Natural killer cell (primary cell): ENCODE measurements at regions not wholly inside any gene's neighbourhood (a gene's known extent, or its start where the extent isn't known, plus 50 kb on each side); places are given as distances from the start of the nearest gene placed in this dataset.

Experiments
- ATAC-seq, 3 donors: fragments of 150-1000 bp in 2 of 3; fragments of 200-7000 bp in 1 of 3; cut with Tn5 transposase; 1 replicate in 1 of 3; 2 replicates in 2 of 3; pipeline ENCODE4 v1.10.0; 2021; ENCODE audit warnings: mild to moderate bottlenecking in 2 of 3, moderate library complexity in 2 of 3
- DNase-seq, 2 donors: peaks; one replicate each; pipeline versions ENCODE4 v3.0.0 to v3.0.0-alpha.2; 2013 to 2021; ENCODE audit warnings: mixed read lengths in 1 of 2
- H3K27ac ChIP-seq: one replicate; pipeline ENCODE4 v1.5.1; 2013; ENCODE audit warnings: mild to moderate bottlenecking, low read length
- H3K27me3 ChIP-seq: one replicate; pipeline ENCODE4 v1.6.1; 2013; ENCODE audit warnings: low read length; ENCODE audit not compliant: control insufficient read depth, insufficient read depth
- H3K36me3 ChIP-seq: one replicate; pipeline ENCODE4 v1.6.1; 2013; ENCODE audit warnings: low read length; ENCODE audit not compliant: control insufficient read depth, insufficient read depth
- H3K4me1 ChIP-seq: one replicate; pipeline ENCODE4 v1.6.1; 2013; ENCODE audit warnings: low read length; ENCODE audit not compliant: control insufficient read depth, insufficient read depth
- H3K4me3 ChIP-seq: one replicate; pipeline ENCODE4 v1.5.1; 2013; ENCODE audit warnings: low read length
- H3K9me3 ChIP-seq: one replicate; pipeline ENCODE4 v1.6.1; 2013; ENCODE audit warnings: low read length; ENCODE audit not compliant: control insufficient read depth, insufficient read depth
- H3K27ac Mint-ChIP-seq, 2 donors: one replicate each; pipeline ENCODE4 v1.8.0; 2022; ENCODE audit warnings: mild to moderate bottlenecking in 2 of 2, mixed read lengths in 2 of 2, moderate library complexity in 1 of 2
- H3K27me3 Mint-ChIP-seq, 2 donors: one replicate each; pipeline ENCODE4 v1.8.0; 2022; ENCODE audit warnings: low read depth in 2 of 2, mixed read lengths in 2 of 2
- H3K36me3 Mint-ChIP-seq: one replicate; pipeline ENCODE4 v1.8.0; 2022; ENCODE audit warnings: mixed read lengths
- H3K4me1 Mint-ChIP-seq, 2 donors: one replicate each; pipeline ENCODE4 v1.8.0; 2022; ENCODE audit warnings: mixed read lengths in 2 of 2
- H3K4me3 Mint-ChIP-seq: one replicate; pipeline ENCODE4 v1.8.0; 2022; ENCODE audit warnings: mild to moderate bottlenecking, moderate library complexity, mixed read lengths
- H3K9me3 Mint-ChIP-seq, 2 donors: one replicate each; pipeline ENCODE4 v1.8.0; 2022; ENCODE audit warnings: mixed read lengths in 2 of 2
- WGBS: methylation state at CpG from one replicate; pipeline ENCODE4 v1.1.7; 2013; ENCODE audit warnings: missing lambda C conversion rate; ENCODE audit not compliant: insufficient coverage; 5-methylcytosine and 5-hydroxymethylcytosine counted together
- intact Hi-C: fragments of 100-400 bp; cut with micrococcal nuclease; formaldehyde crosslinking; loops from one replicate; pipeline ENCODE4 v1.14.2; 2022
- TF ChIP-seq, protein P1 (sequence below): fragments of 200-600 bp; IDR thresholded peaks from one replicate; pipeline ENCODE4 v1.8.0; 2022; ENCODE audit warnings: antibody characterized with exemption

DNA sequence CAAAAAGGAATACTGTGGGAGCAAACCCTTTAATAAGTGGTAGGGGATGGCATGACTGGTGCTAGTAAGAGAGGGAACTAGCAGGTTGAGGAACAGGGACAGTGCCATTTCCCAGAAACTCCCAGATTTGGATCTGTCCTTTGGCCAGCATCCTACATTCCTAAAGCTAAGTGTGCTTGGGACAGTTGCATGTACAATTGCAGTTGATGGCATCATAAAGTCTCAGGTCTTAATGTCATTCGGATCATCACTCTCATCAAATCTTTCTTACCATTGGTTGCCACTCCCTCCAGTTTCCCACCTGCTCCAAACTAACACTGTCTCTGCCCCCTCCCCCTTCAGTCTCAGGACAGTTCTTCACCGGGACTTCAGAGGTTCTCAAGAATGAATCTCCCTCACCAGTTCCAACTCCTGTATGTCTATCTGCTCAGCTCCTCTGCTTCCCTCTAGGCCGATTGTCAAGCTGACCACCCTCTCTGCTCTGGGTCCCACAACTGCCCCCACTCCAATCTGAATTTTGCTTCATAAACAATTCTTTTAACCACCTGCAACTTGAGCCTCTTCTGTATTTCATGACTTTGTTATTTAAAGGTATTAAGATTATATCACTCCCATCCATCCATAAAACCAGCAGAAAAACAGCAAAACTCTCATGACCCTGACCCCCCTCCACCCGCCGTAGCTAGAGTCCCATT, 260.8 kb downstream of the CGGBP1 start:
- H3K36me3 Mint-ChIP-seq = no peaks in the 10 kb centered on the region
- Histone ChIP-seq H3K27ac (no peak overlapping the region), H3K4me3 (no peak overlapping the region), H3K9me3 (no peaks in the 10 kb centered on the region), H3K27me3 (peaks cover 4% of the 10 kb centered on the region), H3K4me1 (peaks cover 5% of the 10 kb centered on the region), H3K36me3 (no peaks in the 10 kb centered on the region)
- TF ChIP-seq, protein P1, sequence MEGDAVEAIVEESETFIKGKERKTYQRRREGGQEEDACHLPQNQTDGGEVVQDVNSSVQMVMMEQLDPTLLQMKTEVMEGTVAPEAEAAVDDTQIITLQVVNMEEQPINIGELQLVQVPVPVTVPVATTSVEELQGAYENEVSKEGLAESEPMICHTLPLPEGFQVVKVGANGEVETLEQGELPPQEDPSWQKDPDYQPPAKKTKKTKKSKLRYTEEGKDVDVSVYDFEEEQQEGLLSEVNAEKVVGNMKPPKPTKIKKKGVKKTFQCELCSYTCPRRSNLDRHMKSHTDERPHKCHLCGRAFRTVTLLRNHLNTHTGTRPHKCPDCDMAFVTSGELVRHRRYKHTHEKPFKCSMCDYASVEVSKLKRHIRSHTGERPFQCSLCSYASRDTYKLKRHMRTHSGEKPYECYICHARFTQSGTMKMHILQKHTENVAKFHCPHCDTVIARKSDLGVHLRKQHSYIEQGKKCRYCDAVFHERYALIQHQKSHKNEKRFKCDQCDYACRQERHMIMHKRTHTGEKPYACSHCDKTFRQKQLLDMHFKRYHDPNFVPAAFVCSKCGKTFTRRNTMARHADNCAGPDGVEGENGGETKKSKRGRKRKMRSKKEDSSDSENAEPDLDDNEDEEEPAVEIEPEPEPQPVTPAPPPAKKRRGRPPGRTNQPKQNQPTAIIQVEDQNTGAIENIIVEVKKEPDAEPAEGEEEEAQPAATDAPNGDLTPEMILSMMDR = no peak
- 90% methylated on average over 5 of the region's 5 CpGs for WGBS
- DNase-seq (no peak), ATAC-seq (no peak)
- H3K4me3 Mint-ChIP-seq = no peak overlapping the region
- peaks cover 0 to 4% of the 10 kb centered on the region in 2 donors for H3K9me3 Mint-ChIP-seq
- H3K27ac Mint-ChIP-seq = no peak overlapping the region
- peaks cover 18 to 21% of the 10 kb centered on the region in 2 donors for H3K4me1 Mint-ChIP-seq
- intact Hi-C loops = no loop called here
- peaks cover 29 to 35% of the 10 kb centered on the region in 2 donors for H3K27me3 Mint-ChIP-seq

DNA sequence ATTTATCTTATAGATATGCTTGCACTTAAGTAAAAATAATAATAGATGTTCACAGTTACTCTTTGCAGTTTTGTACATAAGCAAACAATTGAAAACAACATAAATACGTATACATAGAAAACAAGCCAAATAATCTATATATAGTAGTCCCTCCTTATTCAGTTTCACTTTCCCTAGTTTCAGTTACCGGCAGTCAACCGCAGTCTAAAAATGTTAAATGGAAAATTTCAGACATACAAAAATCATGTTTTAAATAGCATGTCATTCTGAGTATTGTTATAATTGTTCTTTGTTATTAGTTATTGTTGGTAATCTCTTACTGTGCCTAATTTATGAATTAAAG, 262.0 kb downstream of the CGGBP1 start:
- H3K9me3 ChIP-seq = no peaks in the 10 kb centered on the region
- H3K36me3 ChIP-seq = no peaks in the 10 kb centered on the region
- intact Hi-C loops = no loop called here
- H3K4me1 ChIP-seq = peaks cover 9% of the 10 kb centered on the region
- Mint-ChIP-seq H3K27ac (no peak overlapping the region), H3K36me3 (no peaks in the 10 kb centered on the region), H3K9me3 (peaks cover 0 to 4% of the 10 kb centered on the region in 2 donors), H3K4me3 (no peak overlapping the region), H3K27me3 (peaks cover 38 to 47% of the 10 kb centered on the region in 2 donors), H3K4me1 (peaks cover 28 to 29% of the 10 kb centered on the region in 2 donors)
- no CpG with 5 or more reads among the region's 3 CpGs for WGBS
- H3K27ac ChIP-seq = no peak overlapping the region
- TF ChIP-seq, protein P1 = no peak
- ATAC-seq (no peak), DNase-seq (no peak)
- peaks cover 8% of the 10 kb centered on the region for H3K27me3 ChIP-seq
- H3K4me3 ChIP-seq = no peak overlapping the region

DNA sequence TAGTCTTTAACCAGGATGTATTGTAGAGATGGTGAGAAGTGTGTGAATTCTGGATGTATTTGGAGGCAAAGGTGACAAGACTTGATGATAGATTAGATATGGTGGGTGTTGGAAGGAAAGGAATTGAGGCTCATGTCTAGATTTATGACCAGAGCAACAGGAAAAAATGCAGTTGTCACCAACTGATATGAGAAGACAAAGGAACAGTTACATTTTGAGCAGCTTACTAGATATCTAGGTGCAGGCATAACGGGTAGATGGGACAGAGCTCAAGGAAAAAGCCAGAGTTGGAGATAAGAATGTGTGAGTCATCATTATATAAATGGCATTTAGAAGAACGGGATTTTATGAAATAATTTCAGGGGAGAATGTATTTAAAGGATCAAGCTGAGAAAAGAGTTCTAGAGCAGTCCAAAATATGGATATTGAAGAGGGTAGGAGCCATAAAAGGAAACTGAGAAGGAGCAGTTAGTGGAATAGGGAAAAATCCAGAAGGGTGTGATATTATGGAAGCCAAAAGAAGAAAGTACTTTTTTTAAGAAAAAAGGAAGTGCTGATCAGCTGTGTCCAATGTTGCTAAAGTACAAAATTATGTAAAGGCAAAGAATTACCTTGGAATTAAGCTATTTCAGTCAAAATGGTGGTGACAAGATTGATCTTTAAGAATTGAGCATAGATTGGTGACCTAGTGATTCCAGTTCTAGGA, 262.5 kb downstream of the CGGBP1 start:
- no peak overlapping the region for H3K27ac Mint-ChIP-seq
- H3K4me1 Mint-ChIP-seq = peaks cover 28 to 30% of the 10 kb centered on the region in 2 donors
- no peaks in the 10 kb centered on the region for H3K36me3 Mint-ChIP-seq
- Histone ChIP-seq H3K4me1 (peaks cover 9% of the 10 kb centered on the region), H3K27me3 (peaks cover 9% of the 10 kb centered on the region), H3K4me3 (no peak overlapping the region), H3K36me3 (no peaks in the 10 kb centered on the region), H3K9me3 (no peaks in the 10 kb centered on the region), H3K27ac (no peak overlapping the region)
- ATAC-seq = no peak
- H3K9me3 Mint-ChIP-seq = peaks cover 0 to 4% of the 10 kb centered on the region in 2 donors
- DNase-seq = no peak
- TF ChIP-seq, protein P1 = no peak
- H3K27me3 Mint-ChIP-seq = peaks cover 38 to 53% of the 10 kb centered on the region in 2 donors
- 28% methylated on average over 2 of the region's 2 CpGs for WGBS
- intact Hi-C loops = no loop called here
- H3K4me3 Mint-ChIP-seq = no peak overlapping the region
